CD4-positive, alpha-beta memory T cell (primary cell): ENCODE measurements at regions not wholly inside any gene's neighbourhood (a gene's known extent, or its start where the extent isn't known, plus 50 kb on each side); places are given as distances from the start of the nearest gene placed in this dataset.
A peak's percentile ranks its signal among the peaks of the same experiment; 100 is the strongest.

Experiments used
- CTCF ChIA-PET: fragments of 350-600 bp; sonication (Branson Sonifier 250); formaldehyde crosslinking; loops from one replicate; lab custom pipeline; 2021; ENCODE audit warnings: inconsistent platforms; ENCODE audit not compliant: partially characterized antibody; lab: Charles Lee
- POLR2A ChIA-PET: fragments of 350-600 bp; sonication (Branson Sonifier 250); formaldehyde crosslinking; loops from one replicate; lab custom pipeline; 2021; ENCODE audit not compliant: partially characterized antibody; lab: Charles Lee
- DNase-seq, 5 donors: peaks; one replicate each; pipeline versions ENCODE4 v3.0.0 to v3.0.0-alpha.2; 2020 to 2022; ENCODE audit warnings: mixed read lengths in 1 of 5
- H3K27ac ChIP-seq: one replicate; pipeline ENCODE4 v1.7.0; 2013; ENCODE audit warnings: low read depth, low read length
- H3K27me3 ChIP-seq: 2 replicates; pipeline ENCODE4 v1.7.0; 2013; ENCODE audit warnings: mild to moderate bottlenecking, low read length, moderate library complexity; ENCODE audit not compliant: insufficient read depth
- H3K36me3 ChIP-seq: 2 replicates; pipeline ENCODE4 v1.7.0; 2013; ENCODE audit warnings: mild to moderate bottlenecking, low read length, moderate library complexity; ENCODE audit not compliant: insufficient read depth
- H3K4me1 ChIP-seq: 2 replicates; pipeline ENCODE4 v1.7.0; 2013; ENCODE audit warnings: mild to moderate bottlenecking, low read length, moderate library complexity; ENCODE audit not compliant: insufficient read depth
- H3K4me3 ChIP-seq, 2 donors: one replicate each; pipeline ENCODE4 v1.7.0; 2013; ENCODE audit warnings: low read length in 2 of 2, mild to moderate bottlenecking in 1 of 2
- H3K9me3 ChIP-seq, 2 donors: one replicate each; pipeline ENCODE4 v1.7.0; 2013; ENCODE audit warnings: low read length in 2 of 2, control low read depth in 1 of 2; ENCODE audit not compliant: control insufficient read depth in 1 of 2
- H3K27ac Mint-ChIP-seq, 7 donors: one replicate each; pipeline ENCODE4 v1.8.0; 2020 to 2021; ENCODE audit warnings: mixed read lengths in 7 of 7, mild to moderate bottlenecking in 6 of 7, inconsistent platforms in 3 of 7, moderate library complexity in 3 of 7
- H3K27me3 Mint-ChIP-seq, 2 donors: one replicate each; pipeline ENCODE4 v1.8.0; 2020 to 2021; ENCODE audit warnings: mixed read lengths in 2 of 2
- H3K36me3 Mint-ChIP-seq, 2 donors: one replicate each; pipeline ENCODE4 v1.8.0; 2020 to 2021; ENCODE audit warnings: mixed read lengths in 2 of 2, inconsistent platforms in 1 of 2, mild to moderate bottlenecking in 1 of 2
- H3K4me1 Mint-ChIP-seq, 4 donors: one replicate each; pipeline ENCODE4 v1.8.0; 2020 to 2021; ENCODE audit warnings: mixed read lengths in 4 of 4, mild to moderate bottlenecking in 1 of 4
- H3K4me3 Mint-ChIP-seq, 8 donors: one replicate each; pipeline ENCODE4 v1.8.0; 2020 to 2021; ENCODE audit warnings: mixed read lengths in 8 of 8, mild to moderate bottlenecking in 7 of 8, moderate library complexity in 6 of 8, inconsistent platforms in 3 of 8
- H3K9me3 Mint-ChIP-seq, 8 donors: one replicate each; pipeline ENCODE4 v1.8.0; 2020 to 2021; ENCODE audit warnings: mixed read lengths in 8 of 8, mild to moderate bottlenecking in 5 of 8, inconsistent platforms in 3 of 8, moderate library complexity in 1 of 8
- intact Hi-C: fragments of 100-400 bp; cut with micrococcal nuclease; formaldehyde crosslinking; loops from one replicate; pipeline ENCODE4 v1.15.1; 2023

DNA sequence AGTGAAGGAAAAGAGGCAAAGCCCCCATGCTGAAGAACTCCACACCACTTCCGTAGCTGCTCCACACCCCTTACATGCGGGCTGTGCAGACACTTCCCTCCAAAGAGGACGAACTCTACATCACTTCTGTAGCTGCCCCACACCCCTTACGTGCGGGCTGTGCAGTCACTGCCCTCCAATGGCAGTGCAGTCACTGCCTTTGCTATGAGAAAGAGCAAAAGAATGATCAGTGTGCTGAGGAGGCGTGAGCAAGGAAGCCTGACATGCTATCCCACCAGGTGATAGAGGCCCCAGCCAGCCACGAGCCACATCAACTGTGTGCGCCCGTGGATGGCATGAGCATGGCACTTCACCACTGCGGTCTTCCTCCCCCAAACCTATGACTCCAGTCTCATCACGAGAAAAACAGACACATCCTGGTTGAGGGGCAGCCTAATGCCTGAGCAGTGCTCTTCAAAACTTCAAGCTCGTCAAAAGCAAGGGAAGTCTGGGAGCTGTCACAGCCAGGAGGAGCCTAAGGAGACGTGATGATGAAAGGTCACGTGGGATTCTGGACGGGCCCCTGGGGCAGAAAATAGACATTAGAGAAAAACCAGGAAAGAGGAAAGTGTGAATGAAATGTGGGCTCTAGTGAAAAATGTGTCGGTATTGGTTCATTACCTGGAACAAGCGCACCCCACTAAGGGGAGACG, 60.8 kb upstream of the C14orf180 start:
- Mint-ChIP-seq H3K27ac (no peak overlapping the region), H3K9me3 (peaks cover 0 to 20% (median 4%) of the 10 kb centered on the region in 8 donors), H3K27me3 (peaks cover 4 to 6% of the 10 kb centered on the region in 2 donors), H3K4me1 (peaks cover 0 to 1% (median 0%) of the 10 kb centered on the region in 4 donors), H3K4me3 (no peak overlapping the region), H3K36me3 (peaks cover 0 to 3% of the 10 kb centered on the region in 2 donors)
- intact Hi-C loops, result no loop called here
- no peaks in the 10 kb centered on the region for H3K9me3 ChIP-seq
- H3K4me3 ChIP-seq, result no peak overlapping the region
- H3K4me1 ChIP-seq, result no peaks in the 10 kb centered on the region
- no peaks in the 10 kb centered on the region for H3K27me3 ChIP-seq
- no peaks in the 10 kb centered on the region for H3K36me3 ChIP-seq
- CTCF ChIA-PET, result interaction anchor here (1.4 kb wide), 1 partner anchor 9 kb away, joined by 3 read pairs; no protein-coding TSS in a partner anchor
- POLR2A ChIA-PET, result no interaction called here
- DNase-seq, result no peak
- no peak overlapping the region for H3K27ac ChIP-seq

DNA sequence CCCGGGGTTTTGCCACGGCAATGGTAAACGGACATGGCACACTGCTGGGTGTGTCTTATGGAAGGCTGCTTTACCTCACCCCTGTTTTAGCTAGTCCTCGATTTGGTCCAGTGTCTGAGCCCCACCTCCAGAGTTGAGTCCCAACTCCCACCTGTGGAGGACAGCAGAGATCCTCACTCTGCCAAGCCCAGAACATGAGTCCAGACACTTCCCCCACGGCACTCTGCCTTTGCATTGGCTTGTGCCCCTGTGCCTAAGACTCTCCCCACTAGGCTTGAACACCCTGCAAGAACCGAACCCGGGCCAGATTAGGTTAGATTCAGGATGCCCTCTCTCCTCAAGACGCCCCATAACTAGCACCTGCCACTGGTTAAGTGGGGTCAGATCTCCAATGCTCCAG, 59.8 kb upstream of the C14orf180 start:
- intact Hi-C loops, result no loop called here
- Histone ChIP-seq H3K4me3 (no peak overlapping the region), H3K27ac (no peak overlapping the region), H3K4me1 (no peaks in the 10 kb centered on the region), H3K9me3 (no peaks in the 10 kb centered on the region), H3K36me3 (no peaks in the 10 kb centered on the region), H3K27me3 (no peaks in the 10 kb centered on the region)
- H3K36me3 Mint-ChIP-seq, result peaks cover 0 to 3% of the 10 kb centered on the region in 2 donors
- ChIA-PET CTCF (interaction anchor here (1.4 kb wide), 1 partner anchor 9 kb away, joined by 3 read pairs; no protein-coding TSS in a partner anchor), POLR2A (no interaction called here)
- peaks cover 0 to 20% (median 5%) of the 10 kb centered on the region in 8 donors for H3K9me3 Mint-ChIP-seq
- H3K4me3 Mint-ChIP-seq, result no peak overlapping the region
- H3K4me1 Mint-ChIP-seq, result peaks cover 0 to 1% (median 0%) of the 10 kb centered on the region in 4 donors
- DNase-seq, result no peak
- peak overlapping the region in 2 of 7 donors; percentile 17 to 35 for H3K27ac Mint-ChIP-seq
- H3K27me3 Mint-ChIP-seq, result peaks cover 2 to 6% of the 10 kb centered on the region in 2 donors

DNA sequence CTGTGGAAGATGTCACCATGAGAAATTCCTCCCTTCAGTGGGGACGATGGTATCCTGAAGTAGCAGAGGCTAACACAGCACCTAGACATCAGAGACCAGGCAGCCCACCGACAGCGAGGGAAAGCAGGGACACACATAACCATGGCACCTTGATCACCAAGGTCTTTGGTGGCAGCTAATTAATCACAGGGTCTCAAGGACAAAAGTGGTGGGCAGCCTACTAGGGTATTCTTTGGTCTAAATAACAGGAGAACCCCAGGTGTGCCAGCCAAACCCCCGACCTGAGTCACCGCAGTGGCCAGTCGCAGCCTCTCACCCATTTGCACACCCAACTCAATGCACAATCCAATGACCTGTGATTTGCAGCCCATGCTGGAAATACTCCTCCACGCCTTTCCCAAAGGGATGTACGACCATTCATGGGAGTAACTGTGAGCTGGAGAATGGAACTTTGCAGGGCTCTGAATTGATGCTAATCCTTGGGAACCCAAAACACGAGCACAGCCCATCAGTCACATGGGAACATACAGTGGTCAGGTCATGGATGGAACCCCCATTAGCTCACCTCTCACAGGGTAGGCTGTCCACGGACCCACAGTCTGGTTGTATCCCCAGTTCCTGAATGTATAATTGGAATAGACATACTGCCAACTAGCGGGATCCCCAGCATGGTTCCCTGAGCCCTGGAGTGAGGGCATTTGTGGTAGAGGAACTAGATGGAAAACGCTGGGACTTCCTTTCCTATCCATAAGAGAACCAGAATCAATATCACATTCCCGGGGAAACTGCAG, 58.7 kb upstream of the C14orf180 start:
- Histone ChIP-seq H3K9me3 (no peaks in the 10 kb centered on the region), H3K4me3 (no peak overlapping the region), H3K4me1 (no peaks in the 10 kb centered on the region), H3K36me3 (no peaks in the 10 kb centered on the region), H3K27ac (no peak overlapping the region), H3K27me3 (no peaks in the 10 kb centered on the region)
- Mint-ChIP-seq H3K9me3 (peaks cover 0 to 20% (median 5%) of the 10 kb centered on the region in 8 donors), H3K27ac (no peak overlapping the region), H3K36me3 (peaks cover 0 to 3% of the 10 kb centered on the region in 2 donors), H3K27me3 (peaks cover 2 to 3% of the 10 kb centered on the region in 2 donors), H3K4me1 (no peaks in the 10 kb centered on the region), H3K4me3 (no peak overlapping the region)
- no peak for DNase-seq
- ChIA-PET CTCF (no interaction called here), POLR2A (no interaction called here)
- intact Hi-C loops, result no loop called here

DNA sequence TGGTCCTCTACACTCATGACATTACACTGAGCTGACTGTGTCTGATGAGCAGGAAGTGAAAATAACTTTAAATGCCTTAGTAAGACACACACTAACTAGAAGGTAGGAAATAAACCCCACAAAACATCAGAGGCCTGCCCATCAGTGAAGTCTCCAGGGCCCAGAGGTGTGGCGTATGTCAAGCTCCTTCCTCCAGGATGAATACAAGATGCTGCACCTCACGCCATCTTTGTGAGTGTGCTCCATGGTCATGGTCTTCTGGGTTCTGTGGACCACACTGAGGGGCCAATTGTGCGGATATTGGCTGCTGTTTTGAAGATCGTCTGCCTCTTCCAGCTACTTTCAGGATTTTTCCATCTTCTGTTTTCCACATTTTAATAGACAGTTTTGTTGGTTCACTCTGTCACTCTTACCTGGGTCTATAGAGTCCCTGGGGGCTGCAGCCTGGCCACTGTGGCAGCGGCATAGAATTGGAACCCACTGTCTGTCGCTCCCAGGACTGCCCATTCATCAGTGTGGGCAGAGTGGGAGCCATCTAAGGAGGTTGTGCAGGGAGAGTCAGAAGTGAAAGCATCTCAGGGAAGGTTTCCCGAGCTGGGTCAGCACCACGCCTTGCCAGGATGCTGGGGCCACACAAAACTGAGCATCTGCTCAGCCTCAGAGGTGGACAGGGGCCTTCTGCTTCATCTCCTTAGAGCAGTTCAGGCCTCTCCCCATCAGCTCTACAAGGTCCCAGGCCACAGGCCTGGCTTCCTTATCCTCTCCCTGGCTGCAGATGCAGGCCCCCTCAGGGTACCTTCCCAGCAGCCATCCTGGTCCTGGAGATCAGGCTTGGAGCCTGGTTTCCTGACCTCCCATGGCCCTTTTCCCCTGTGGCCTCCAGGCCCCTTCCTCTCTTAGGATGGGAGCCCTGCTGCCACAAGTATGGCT, 57.5 kb upstream of the C14orf180 start:
- no peaks in the 10 kb centered on the region for H3K4me1 ChIP-seq
- no peak overlapping the region for H3K27ac Mint-ChIP-seq
- CTCF ChIA-PET, result no interaction called here
- H3K4me3 Mint-ChIP-seq, result no peak overlapping the region
- H3K9me3 ChIP-seq, result no peaks in the 10 kb centered on the region
- no peak for DNase-seq
- H3K36me3 Mint-ChIP-seq, result peaks cover 0 to 3% of the 10 kb centered on the region in 2 donors
- H3K4me3 ChIP-seq, result no peak overlapping the region
- H3K27me3 ChIP-seq, result no peaks in the 10 kb centered on the region
- H3K4me1 Mint-ChIP-seq, result peaks cover 0 to 5% (median under 1%) of the 10 kb centered on the region in 4 donors
- no peak overlapping the region for H3K27ac ChIP-seq
- H3K27me3 Mint-ChIP-seq, result peaks cover 1 to 2% of the 10 kb centered on the region in 2 donors
- POLR2A ChIA-PET, result no interaction called here
- no peaks in the 10 kb centered on the region for H3K36me3 ChIP-seq
- intact Hi-C loops, result no loop called here
- H3K9me3 Mint-ChIP-seq, result peaks cover 0 to 16% (median 5%) of the 10 kb centered on the region in 8 donors

DNA sequence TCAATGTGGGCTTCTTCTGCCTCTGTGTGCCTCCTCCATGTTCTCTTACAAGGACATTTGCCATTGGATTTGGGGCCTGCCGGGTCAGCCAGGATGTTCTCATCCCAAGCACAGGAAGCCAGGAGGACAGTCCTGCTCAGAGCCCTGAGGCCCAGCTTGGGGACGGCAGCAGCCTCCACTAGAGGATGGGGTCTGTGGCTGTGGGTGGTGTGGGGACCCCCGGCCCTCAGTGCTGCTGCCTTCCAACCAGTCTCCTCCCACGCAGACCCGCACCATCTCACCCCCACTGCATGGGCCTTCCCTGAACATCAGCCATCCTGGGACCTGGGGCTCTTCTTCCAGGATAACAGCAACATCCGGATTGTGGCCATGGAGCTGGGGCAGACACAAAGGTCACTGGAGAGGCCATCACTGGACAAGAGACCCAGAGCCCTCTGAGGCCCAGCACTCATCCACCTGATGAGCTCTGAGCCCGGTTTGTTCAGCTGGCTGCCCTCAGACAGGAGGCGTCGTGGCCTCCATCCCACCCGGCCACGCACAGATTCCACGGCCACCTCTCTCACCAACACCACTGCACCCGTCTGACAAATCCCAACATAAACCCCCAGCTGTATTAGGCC, 56.5 kb upstream of the C14orf180 start:
- H3K27me3 Mint-ChIP-seq, result no peaks in the 10 kb centered on the region
- Histone ChIP-seq H3K4me3 (no peak overlapping the region), H3K9me3 (no peaks in the 10 kb centered on the region), H3K27ac (no peak overlapping the region), H3K4me1 (no peaks in the 10 kb centered on the region), H3K36me3 (no peaks in the 10 kb centered on the region), H3K27me3 (no peaks in the 10 kb centered on the region)
- ChIA-PET POLR2A (no interaction called here), CTCF (no interaction called here)
- H3K27ac Mint-ChIP-seq, result no peak overlapping the region
- intact Hi-C loops, result no loop called here
- H3K4me3 Mint-ChIP-seq, result no peak overlapping the region
- no peaks in the 10 kb centered on the region for H3K36me3 Mint-ChIP-seq
- peaks cover 3 to 18% (median 11%) of the 10 kb centered on the region in 8 donors for H3K9me3 Mint-ChIP-seq
- DNase-seq, result no peak
- H3K4me1 Mint-ChIP-seq, result peaks cover 0 to 14% (median 8%) of the 10 kb centered on the region in 4 donors

DNA sequence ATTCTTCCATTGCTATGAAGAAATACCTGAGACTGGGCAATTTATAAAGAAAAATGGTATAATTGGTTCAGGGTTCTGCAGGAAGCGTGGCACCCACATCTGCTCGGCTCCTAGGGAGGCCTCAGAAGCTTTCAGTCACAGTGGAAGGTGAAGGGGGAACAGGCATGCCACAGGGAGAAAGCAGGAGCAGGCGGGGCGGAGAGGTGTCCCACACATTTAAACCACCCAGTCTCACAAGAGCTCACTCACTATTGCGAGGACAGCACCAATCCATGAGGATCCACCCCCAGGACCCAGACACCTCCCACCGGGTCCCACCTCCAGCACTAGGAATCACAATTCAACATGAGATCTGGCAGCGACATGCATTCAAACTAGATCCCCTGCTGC, 56.0 kb upstream of the C14orf180 start:
- Mint-ChIP-seq H3K27ac (no peak overlapping the region), H3K36me3 (peaks cover 0 to 3% of the 10 kb centered on the region in 2 donors), H3K9me3 (peaks cover 3 to 22% (median 15%) of the 10 kb centered on the region in 8 donors), H3K4me3 (no peak overlapping the region), H3K27me3 (no peaks in the 10 kb centered on the region), H3K4me1 (peaks cover 0 to 19% (median 8%) of the 10 kb centered on the region in 4 donors)
- intact Hi-C loops, result no loop called here
- Histone ChIP-seq H3K27ac (no peak overlapping the region), H3K9me3 (no peaks in the 10 kb centered on the region), H3K4me3 (no peak overlapping the region), H3K36me3 (no peaks in the 10 kb centered on the region), H3K27me3 (no peaks in the 10 kb centered on the region), H3K4me1 (no peaks in the 10 kb centered on the region)
- ChIA-PET CTCF (no interaction called here), POLR2A (no interaction called here)
- no peak for DNase-seq
